Astrocyte of the cerebellum (primary cell): ENCODE measurements at regions not wholly inside any gene's neighbourhood (a gene's known extent, or its start where the extent isn't known, plus 50 kb on each side); places are given as distances from the start of the nearest gene placed in this dataset.
"Not testable (repeated sequence)": the region's sequence is repeated elsewhere in the genome, so short reads cannot be mapped to it uniquely, and the experiment has no call there.

ENCODE experiments used
- DNase-seq: peaks from one replicate; pipeline ENCODE4 v3.0.0-alpha.2; 2011; ENCODE audit warnings: low read depth
- H3K4me3 ChIP-seq: 2 replicates; pipeline ENCODE4 v1.5.1; 2011; ENCODE audit warnings: mild to moderate bottlenecking, low read depth, low read length, moderate library complexity
- CTCF ChIP-seq: IDR thresholded peaks from 2 replicates; pipeline ENCODE4 v1.5.1; 2012; ENCODE audit warnings: low read length, low read depth, moderate library complexity, mild to moderate bottlenecking; ENCODE audit errors: missing control alignments
- in situ Hi-C: cut with HindIII; loops from 2 replicates; pipeline ENCODE4 v1.10.0; 2017; ENCODE audit warnings: low sequenced_read_pairs

GRCh38 chr1:245067257-245067656, 87.5 kb upstream of the KIF26B start:
- no peak for DNase-seq
- in situ Hi-C loops: no loop called here
- no peak for TF ChIP-seq CTCF
- H3K4me3 ChIP-seq: no peak overlapping the region

GRCh38 chr1:245062741-245063305, 92.0 kb upstream of the KIF26B start:
- no peak for DNase-seq
- in situ Hi-C loops: no loop called here
- no peak overlapping the region for H3K4me3 ChIP-seq
- no peak for TF ChIP-seq CTCF

- not testable (repeated sequence) for H3K4me3 ChIP-seq
Measured at GRCh38 chr1:245061808-245062207, 93.0 kb upstream of the KIF26B start.

DNA sequence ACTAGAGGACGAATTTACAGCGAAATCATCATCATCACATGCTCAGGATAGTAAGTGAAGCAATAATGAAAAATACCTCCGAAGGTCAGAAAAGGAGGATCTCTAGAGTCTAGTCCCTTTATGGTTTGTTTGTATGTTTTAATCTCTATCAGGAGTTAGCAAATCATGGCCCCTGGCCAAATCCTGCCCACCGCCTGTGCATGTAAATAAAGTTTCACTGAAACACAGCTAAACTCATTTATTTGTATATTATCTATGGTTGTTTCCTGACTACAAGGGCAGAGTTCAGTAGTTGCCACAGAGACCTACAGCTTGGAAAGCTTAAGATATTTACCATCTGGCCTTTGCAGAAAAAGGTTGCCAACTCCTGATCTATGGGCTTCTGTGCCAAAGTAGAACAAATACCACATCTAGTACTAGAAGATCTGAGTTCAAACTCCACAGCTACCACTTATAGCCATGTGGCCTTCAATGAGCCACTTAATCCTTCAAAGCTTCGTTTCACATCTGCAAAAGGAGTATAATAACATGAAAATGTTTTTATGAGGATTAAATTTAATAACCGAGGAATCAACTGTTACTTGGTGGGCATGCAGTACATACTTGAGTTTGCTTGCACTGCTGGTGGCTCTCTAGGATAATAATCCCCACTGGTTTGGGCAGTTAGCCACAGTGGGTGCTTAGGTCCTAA, 94.0 kb upstream of the KIF26B start:
- TF ChIP-seq CTCF: no peak
- no peak overlapping the region for H3K4me3 ChIP-seq
- no peak for DNase-seq
- in situ Hi-C loops: no loop called here

More at GRCh38 chr1:245061808-245062207, 93.0 kb upstream of the KIF26B start:
- DNase-seq, in situ Hi-C loops: not testable (repeated sequence)

DNA sequence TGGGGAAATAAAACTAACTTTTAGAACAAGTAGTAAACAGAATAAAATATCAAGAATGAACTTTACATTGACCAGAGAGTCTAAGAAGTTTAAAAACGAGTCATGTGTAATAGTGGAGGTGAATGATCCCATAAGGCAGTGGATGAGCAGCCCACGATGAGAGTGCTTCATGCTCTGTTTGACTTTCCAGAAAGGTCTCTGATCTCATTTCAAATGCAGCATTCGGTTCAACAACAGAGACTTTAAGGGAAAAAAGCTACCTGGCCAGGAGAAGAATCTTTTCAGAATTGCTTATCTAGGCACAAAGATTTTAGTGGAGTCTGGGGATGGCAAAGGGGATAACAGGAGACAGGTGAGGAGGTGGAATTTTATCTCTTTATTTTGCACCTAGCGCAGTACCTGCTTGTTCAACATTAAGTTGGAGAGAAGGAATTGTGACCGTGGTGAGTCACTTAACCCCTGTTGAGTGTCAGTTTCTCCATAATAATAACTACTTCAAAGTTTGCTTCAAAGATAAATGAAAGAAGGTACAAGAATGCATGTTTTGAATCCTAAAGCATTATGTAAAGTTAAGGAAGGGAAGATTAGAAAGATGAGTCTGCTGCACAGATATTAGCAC, 94.9 kb upstream of the KIF26B start:
- no peak overlapping the region for H3K4me3 ChIP-seq
- TF ChIP-seq CTCF: no peak
- in situ Hi-C loops: no loop called here
- DNase-seq: no peak

- in situ Hi-C loops: no loop called here
- DNase-seq: no peak
- no peak for TF ChIP-seq CTCF
- no peak overlapping the region for H3K4me3 ChIP-seq
Measured at GRCh38 chr1:245058882-245059281, 95.9 kb upstream of the KIF26B start.

GRCh38 chr1:245058436-245058835, 96.3 kb upstream of the KIF26B start:
- no peak overlapping the region for H3K4me3 ChIP-seq
- DNase-seq: no peak
- TF ChIP-seq CTCF: no peak
- in situ Hi-C loops: no loop called here
